Dermis blood vessel endothelial cell (primary cell): ENCODE measurements at regions not wholly inside any gene's neighbourhood (a gene's known extent, or its start where the extent isn't known, plus 50 kb on each side); places are given as distances from the start of the nearest gene placed in this dataset.
A peak's percentile ranks its signal among the peaks of the same experiment; 100 is the strongest.
"Not testable (repeated sequence)": the region's sequence is repeated elsewhere in the genome, so short reads cannot be mapped to it uniquely, and the experiment has no call there.

Source experiments
- DNase-seq: peaks from one replicate; pipeline ENCODE4 v3.0.0; 2010

DNA sequence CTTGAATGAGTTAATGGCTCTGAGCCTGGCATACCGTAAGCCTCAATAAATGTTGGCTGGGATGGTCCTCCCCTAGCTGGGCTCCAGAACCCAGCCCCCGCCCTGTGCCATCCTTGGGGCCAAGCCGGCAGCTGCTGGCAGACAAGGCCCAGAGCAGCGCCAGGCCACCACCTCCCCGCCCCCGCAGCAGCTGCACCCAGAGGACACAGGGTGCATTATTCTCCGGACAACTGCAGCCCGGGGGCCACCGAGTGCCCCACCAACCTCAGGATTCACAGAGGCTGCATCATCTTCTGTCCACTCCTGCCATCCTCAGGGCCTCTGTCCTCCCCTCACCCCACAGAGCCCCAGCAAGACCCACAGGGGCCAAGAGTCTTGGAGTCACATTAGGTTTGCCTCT is 92.7 kb downstream of the NCOR2 start:
- DNase-seq: no peak

DNA sequence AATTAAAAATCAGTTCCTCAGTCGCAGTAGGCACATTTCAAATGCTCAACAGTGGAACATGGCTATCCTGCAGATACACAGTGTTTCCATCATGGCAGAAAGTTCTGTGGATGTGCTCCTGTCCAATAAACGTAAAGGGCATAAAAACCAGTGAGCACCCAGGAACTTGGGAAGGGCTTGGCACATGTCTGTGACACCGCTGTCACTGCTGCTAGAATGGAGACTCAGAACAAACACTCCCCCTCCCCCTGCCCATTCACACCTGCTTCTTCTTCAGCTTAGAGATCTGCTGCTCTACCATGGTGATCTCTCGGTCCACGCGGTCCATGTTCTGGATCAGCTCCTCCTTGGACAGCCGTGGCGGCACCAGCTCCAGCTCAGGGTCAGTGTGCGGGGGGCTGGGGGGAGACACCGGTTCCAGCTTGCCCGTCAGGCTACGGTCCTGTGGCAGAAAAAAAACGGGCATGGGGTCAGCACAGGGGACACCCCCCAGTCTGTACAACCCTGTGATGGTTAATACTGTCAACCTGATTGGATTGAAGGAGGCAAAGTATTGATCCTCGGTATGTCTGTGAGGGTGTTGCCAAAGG is 94.6 kb downstream of the NCOR2 start:
- no peak for DNase-seq

DNA sequence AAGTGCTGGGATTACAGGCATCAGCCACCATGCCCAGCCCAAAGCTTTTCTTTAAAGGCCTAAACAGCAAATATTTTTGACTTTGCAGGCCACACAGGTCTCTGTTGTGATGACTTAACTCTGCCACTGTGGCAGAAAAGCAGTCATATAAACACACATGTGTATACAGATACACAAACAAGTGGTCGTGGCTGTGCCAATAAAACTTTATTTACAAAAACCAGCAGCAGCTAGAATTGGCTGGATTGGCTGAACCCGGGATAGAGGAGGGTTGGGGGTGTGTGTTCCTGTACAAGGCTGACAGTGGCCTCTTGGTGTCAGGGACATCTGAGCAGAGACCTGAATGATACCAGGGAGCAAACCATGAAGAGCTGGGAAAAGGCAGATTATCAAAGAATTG is 95.6 kb downstream of the NCOR2 start:
- no peak for DNase-seq

DNA sequence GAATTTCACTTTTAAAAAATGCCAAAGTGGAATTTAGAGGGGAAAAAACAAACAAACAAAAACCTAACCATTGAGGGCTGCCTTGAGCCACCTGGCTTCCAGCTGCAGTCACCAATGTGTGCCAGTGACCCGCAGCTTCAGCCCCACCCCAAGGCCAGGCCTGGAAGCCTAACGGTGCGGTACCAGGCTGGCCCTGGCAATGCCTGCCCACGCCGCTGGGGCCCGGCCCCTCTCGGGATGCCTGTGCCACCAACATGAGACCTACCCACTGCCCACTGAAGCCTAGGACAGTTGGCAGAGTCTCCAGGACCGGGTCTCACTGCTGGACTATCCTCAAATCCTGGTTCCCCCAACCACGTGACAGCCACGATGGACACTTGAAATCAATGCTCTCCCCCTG is 96.6 kb downstream of the NCOR2 start:
- no peak for DNase-seq

DNA sequence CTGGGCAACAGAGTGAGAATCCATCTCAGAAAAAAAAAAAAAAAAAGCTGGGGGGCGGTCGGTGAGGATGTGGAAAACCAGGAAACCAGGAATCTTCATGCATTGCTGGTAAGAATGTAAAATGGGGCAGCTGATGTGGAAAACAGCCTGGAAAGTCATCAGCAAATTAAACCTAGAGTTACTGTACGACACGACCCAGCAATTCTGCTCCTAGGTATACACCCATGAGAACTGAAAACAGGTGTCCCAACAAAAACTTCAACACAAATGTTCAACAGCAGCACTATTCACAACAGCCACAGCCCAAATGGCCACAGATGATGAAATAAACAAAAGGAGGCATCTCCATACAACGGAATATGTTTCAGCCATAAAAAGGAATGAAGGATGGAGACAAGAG is 97.3 kb downstream of the NCOR2 start:
- no peak for DNase-seq

DNA sequence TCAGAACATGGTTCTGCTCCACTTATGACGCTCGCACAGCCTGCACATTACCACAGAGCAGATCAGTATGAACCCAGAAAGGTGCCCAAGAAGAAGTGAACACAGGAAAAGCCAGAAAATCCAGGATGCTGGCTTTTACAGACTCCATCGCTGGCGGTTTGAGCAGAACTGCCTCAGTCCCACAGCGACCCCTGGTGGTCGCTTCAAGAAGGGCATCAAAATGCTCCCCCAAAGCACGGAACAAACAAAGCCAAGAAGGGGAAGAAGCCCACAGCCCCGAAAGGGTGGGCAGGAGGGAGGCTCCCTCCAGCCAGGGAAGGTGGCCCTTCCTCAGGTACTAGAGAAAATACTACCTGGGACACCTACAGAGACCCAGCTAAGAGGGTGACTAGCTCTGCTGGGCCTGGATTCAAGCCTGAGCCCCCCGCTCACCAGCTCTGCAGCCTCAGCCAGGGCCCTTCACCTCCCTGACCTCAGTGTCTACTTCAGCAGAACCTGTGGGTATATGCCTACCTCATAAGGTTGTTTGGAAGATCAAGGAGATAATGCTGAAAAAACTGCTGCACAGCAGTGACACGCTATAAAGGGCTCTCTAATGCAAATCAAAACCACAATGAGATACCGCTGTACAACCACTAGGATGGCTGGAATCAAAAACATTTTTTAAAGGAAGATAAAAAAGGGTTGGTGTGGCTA is 98.1 kb downstream of the NCOR2 start:
- DNase-seq: peak; percentile 26

DNA sequence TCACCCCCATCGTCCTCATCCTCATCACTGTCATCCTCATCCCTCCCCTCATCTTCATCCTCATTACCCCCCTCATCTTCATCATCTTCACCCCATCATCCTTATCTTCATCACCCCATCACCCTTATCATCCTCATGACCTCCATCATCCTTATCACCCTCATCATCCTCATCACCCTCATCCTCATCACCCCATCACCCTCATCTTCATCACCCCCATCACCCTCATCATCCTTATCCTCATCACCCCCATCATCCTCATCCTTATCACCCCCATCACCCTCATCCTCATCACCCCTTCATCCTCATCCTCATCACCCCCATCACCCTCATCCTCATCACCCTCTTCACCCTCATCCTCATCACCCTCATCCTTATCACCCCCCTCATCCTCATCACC is 99.9 kb downstream of the NCOR2 start:
- not testable (repeated sequence) for DNase-seq

DNA sequence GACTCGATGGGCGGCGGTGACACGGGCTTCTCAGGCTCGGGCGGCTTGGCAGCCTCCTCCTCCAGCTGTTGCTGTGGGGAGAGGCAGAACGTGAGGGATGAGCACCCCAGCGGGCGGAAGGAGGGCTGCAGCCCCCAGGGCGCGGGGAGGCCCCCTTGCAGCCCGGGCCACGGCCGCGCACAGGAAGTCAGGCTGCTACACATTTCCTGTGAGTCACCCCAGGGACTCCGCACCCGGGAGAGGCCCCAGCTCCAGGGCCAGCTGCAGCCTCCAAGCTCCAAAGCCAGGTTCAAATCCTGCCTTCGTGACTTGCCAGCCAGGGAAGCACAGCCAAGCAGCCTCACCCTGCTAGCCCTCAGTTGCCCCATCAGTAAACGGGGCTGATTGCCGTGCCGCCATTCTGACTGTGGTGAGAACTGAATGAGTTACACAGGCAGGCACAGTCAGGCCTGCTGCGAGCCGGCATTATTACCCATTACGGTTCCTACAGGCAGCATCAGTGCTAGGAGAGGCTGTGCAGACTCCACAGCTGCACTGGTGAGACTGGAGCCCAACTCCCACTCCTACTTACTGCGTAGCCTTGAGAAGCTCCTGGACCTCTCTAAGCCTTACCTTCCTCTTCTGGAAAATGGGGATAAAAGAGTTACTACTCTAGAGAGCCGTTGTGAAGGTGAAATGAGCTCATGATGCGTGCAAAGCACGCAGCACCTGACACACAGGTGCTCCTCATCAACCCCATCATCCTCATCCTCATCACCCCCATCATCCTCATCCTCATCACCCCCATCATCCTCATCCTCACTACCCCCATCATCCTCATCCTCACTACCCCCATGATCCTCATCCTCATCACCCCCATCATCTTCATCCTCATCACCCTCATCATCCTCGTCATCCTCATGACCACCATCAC is 100.9 kb downstream of the NCOR2 start:
- DNase-seq: peak; percentile 83

DNA sequence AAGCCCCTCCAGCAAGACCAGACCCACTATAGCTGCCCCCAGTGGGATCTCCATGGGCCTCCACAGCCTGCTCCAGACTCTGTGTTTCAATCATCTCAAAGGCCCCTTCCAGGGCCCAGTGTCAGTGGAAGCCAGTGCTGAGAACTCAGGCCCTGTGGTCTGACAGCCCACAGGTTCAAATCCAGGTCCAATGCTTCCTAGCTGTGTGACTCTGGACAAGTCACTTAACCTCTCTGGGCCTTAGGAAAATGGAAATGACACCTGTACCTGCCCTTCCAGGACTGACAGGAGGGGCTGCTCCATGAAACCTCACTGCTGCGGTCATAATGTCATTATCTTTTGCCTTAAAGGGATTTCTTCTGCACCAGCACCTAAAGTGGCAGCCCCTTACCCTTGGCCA is 101.9 kb downstream of the NCOR2 start:
- DNase-seq: no peak

DNA sequence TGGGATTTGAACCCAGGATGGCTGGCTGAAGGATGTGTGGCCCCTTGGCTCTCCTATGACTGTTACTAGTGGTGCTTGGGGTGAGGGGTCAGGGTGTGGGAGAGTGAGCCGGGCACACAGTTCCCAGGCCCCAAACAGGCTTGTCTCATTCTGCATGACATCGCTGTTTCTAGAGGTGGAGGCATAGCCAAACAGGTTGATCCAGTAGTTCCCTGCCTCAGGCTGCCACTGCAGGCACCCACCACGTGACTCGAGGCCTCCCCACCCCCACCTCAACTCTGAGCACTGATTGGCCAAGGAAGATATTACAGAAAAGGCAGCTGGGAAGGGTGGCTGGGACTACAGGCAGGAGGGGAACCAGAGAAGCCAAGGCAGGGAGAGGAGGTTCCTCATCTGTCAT is 102.6 kb downstream of the NCOR2 start:
- DNase-seq: no peak

DNA sequence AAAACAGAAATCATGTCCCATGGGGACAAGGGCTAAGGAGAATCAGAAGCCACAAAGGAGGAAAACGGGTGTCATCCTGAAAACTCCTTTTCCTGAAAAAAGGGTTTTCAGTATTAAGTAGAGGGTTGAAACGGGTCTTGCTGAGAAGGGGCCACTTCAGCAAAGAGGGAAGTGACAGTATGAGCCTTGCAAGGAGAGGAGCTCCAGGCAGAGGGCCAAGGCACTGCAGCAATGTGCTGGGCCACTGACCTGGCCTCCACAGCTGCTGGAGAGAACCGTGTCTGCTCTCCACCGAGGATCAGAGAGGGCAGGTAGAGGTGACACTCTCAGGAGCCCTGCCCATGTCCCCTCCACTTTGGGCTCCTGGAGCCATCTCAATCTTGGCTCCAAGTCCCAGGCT is 103.3 kb downstream of the NCOR2 start:
- no peak for DNase-seq

DNA sequence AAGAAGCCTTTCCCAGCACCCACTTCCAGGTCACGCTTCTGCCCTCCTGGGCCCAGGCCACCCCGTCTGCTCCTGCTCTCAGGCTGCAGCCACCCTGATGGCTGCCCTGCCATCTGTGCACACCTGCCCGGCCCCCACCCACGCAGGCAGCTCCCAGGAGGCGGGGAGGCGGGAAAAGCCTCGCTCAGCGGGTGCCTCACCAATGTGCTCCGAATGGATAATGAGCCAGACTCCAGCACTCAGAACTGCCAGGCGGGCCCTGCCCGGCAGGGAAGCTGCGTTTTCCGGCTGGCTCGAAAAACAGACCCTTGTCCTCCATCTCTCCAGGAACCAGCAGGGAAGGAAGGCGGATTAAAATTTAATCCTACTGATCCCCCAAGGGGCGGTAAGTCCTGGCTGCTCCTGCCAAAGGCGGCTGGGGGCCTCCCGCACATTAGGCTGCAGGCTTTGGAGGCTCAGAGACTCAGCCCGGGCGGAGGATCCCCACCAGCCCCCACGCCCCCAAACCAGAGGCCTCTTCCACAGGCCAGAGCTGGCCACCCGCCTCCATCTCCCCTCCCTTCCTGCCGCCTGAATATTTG is 104.0 kb downstream of the NCOR2 start:
- no peak for DNase-seq

DNA sequence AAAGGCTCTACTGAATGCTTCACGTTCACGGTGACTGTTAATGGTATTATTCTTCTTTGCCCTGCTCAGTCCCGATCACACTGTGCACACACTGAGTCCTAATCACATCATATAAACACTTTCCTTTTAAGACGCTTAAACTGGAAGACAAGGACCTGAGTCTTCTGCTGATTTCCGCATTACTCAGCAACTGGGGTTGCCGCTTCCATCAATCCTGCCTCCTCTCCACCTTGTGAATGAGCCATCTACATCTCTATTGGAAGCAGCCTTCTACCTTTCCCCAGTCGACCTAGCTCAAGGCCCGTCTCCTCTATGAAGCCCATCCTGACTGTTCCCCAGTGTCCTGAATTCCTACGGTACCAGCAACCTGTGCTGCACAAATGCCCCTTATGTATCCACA is 104.7 kb downstream of the NCOR2 start:
- no peak for DNase-seq

DNA sequence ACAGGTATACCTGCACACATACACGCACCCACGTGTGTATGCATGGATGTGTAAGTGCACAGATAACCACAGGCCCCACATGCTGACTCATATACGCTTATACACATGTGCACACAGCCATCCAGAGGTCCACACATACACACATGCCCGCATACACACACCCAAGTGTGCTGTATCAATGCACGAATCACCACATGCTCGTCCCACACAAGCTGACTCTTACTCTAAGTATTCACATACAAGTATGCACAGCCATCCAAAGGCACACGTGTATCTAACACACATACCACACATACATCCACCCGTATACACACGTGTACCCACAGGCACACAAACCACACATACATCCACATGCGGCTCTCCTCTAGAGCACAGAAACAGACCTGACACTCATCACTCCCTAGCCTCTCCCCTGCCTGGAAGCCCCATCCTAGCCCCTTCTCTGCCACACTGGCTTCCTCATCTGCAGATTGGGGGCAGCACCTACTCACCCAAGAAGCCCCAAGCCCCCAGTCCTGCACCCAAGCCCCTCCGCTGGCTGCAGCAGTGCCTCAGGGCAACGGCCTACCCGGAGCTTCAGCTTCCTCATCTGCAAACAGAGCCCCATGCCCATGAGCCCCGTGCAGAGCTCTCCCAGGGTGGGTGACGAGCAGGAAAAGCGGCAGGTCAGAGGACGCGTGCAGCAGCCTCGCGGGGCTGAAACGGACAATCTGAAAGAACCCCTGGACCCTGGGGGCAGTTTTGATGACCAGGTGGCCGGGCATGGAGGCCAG is 105.4 kb downstream of the NCOR2 start:
- no peak for DNase-seq

DNA sequence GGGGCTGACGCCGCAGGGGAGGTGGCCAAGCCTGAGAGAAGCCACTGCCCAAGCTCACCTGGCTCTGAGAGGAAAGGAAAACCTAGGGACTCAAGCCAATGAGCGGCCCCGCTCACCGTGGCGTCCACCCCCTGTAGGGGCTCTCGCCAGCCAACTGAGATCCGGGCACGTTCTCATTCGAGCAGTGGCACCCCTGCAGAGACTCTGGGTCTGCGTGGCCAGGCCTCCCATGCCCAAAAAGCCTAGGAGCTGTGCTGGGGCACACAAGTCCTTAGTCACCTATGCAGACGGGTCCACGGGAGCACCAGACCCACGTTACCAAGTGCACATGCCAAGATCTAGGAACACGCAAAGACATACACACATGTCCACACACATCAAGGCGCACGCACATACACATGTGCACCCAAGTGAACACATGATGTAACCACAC is 106.2 kb downstream of the NCOR2 start:
- no peak for DNase-seq

DNA sequence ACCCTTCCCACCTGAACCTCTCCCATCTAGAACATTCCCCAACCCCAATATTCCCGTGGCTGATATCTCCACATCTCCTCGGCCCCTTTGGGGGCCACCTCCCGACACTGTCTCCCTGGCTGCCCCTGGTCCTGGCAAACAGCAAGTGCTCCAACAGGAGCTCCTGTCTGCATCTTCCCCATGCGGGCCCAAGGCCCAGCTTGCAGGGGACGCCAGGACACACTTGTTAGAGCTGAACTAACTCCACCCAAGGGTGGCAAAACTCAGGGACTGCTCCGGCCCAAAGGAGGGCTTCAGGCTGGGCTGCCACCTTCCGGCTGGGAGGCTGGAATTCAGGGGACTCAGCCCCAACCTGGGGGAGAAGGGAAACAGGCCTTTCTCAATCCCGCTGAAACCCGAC is 106.6 kb downstream of the NCOR2 start:
- no peak for DNase-seq

DNA sequence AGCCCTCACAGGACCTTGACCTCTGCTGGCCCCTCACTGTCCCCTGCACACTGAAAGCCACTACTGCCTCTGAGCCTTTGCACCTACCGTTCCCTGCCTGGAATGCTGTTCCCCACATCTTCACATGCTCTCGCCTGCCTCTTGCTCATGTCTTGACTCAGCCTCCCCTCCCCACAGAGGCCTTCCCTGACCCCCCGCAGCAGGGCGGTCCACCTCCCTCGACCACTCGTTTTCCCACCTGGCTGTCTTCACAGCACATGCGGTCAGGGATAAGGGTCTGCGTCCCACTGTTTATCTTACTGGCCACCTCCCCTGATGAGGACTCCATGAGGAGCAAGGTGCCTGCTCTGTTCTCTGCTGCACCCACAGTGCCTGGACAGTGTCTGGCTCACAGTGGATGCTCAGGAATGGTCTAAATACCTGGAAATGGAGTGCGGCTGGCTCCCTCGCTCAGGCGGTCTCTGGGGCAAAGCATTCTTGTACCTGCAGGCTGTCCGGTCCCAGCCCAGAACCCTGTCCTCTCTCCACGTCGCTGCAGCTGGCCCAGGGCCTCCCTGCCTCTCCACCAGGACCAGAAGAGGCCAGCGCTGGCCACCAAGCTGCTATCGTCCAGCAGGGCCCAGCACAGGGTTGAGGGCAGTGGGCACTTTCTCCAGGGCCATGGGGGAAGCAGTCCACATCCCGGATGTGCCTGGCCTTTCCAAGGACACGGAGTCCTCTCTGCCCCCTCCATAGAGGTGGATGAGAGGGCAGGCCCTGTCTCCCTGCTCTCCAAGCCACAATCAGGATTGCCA is 107.4 kb downstream of the NCOR2 start:
- DNase-seq: no peak

DNA sequence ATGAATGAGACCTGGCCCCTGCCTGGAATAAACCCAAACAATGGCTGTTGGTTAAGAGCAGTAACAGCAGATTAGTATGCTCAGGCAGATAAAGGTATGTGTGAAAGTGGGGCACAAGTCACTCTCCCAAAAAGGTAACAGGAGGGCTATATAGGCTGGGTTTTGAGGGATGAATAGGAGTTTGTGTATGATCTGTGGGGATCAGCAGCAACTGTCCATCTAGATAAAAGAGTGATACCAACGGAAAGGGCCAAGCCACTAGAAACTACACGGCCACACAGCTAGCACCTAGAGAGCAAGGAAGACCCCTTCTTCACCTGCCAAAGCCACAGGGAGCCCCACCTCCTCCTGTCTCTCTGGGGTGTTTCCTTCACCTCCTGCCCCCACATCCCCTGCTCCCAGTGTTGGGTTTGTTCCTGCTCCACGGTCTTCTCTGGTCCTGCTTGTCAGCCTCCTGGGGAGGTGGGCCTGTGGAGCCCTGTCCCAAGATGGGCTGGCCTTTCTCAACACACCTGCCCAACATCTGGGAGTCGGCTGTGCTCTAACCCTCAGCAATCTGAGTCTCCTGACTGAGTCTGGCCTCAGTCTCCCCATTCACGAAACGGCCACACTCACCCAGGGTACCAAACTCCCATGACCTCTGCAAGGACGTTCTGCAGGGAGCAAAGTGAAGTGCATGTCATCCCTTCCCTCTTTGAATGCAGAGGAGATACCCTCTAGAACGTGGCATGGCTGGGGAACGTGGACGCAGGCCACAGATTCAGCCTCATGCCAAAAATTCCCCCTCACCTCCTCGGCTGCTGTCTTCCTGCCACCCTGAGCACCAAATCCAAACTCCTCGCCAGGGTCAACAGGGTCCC is 108.2 kb downstream of the NCOR2 start:
- no peak for DNase-seq

DNA sequence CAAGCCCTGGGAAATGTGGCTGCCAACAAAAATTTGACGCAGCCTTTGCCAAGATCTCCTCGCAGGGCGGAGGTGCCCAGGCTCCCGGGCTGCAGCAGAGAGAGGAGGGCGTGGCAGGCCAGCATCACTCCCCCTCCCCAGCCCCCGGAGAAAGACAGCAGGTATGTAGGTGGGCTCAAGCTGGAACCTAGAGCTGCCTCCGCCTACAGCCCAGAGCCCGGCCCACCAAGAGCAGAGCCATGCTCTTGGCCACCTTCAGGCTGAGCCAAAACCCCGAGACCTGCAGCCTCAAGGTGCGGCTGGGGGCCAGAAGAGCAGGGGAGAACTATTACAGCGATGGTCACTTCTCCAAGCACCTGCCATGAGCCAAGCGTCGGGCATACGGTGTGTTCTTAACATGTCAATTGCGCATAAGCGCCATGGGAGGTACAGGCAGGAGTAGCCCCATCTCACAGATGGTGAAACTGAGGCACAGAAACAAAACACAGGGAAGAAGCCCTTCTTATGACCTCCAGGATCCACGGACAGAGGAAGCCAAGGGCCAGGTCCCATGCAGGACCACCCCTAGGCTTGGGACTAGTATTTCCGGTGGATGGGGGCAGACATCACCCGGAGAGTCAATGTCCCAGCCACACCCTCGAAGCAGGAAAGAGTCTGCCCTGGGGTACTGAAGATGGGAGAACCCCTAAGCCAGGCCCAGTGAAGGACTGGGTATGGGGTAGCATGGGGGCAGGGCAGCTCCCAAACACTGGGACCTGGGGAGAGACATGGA is 109.0 kb downstream of the NCOR2 start:
- DNase-seq: no peak
